COLO668 (cell line): ENCODE measurements at regions not wholly inside any gene's neighbourhood (a gene's known extent, or its start where the extent isn't known, plus 50 kb on each side); places are given as distances from the start of the nearest gene placed in this dataset.
"Not testable (repeated sequence)": the region's sequence is repeated elsewhere in the genome, so short reads cannot be mapped to it uniquely, and the experiment has no call there.

ENCODE experiments used
- DNase-seq: peaks from one replicate; lab custom pipeline; 2025; ENCODE audit not compliant: unreplicated experiment; lab: John Stamatoyannopoulos, UW

GRCh38 chr18:15026041-15026440 lies 278.1 kb downstream of the ANKRD30B start:
- not testable (repeated sequence) for DNase-seq

GRCh38 chr18:15028037-15028436 lies 280.1 kb downstream of the ANKRD30B start:
- DNase-seq, result not testable (repeated sequence)

- peak; percentile 24 for DNase-seq
These were observed 312.4 kb downstream of the ANKRD30B start for GRCh38 chr18:15060279-15060880.

- DNase-seq, result not testable (repeated sequence)
These were observed 313.4 kb downstream of the ANKRD30B start for GRCh38 chr18:15061289-15061896.

GRCh38 chr18:15066434-15066833 lies 318.5 kb downstream of the ANKRD30B start:
- not testable (repeated sequence) for DNase-seq

GRCh38 chr18:15071311-15071710 lies 323.3 kb downstream of the ANKRD30B start:
- DNase-seq, result not testable (repeated sequence)
